Naive thymus-derived CD4-positive, alpha-beta T cell (primary cell): ENCODE measurements at regions not wholly inside any gene's neighbourhood (a gene's known extent, or its start where the extent isn't known, plus 50 kb on each side); places are given as distances from the start of the nearest gene placed in this dataset.
"Not testable (repeated sequence)": the region's sequence is repeated elsewhere in the genome, so short reads cannot be mapped to it uniquely, and the experiment has no call there.

Experiments
- ATAC-seq: fragments of 150-1000 bp; cut with Tn5 transposase; 2 replicates; pipeline ENCODE4 v1.10.0; 2021; ENCODE audit warnings: mild to moderate bottlenecking, moderate library complexity
- CTCF ChIA-PET: fragments of 350-600 bp; sonication (Branson Sonifier 250); formaldehyde crosslinking; loops from one replicate; lab custom pipeline; 2021; ENCODE audit warnings: antibody characterized with exemption; lab: Charles Lee
- POLR2A ChIA-PET: fragments of 350-600 bp; sonication (Branson Sonifier 250); formaldehyde crosslinking; loops from one replicate; lab custom pipeline; 2021; ENCODE audit warnings: antibody characterized with exemption, inconsistent platforms; lab: Charles Lee
- DNase-seq, 9 donors: peaks; one replicate each; pipeline versions ENCODE4 v3.0.0 to v3.0.0-alpha.2; 2020 to 2022; ENCODE audit warnings: mixed read lengths in 1 of 9
- H3K27ac ChIP-seq: one replicate; pipeline ENCODE4 v1.7.0; 2013; ENCODE audit warnings: mild to moderate bottlenecking, low read depth, low read length, moderate library complexity
- H3K27me3 ChIP-seq, 2 donors: one replicate each; pipeline ENCODE4 v1.7.0; 2013; ENCODE audit warnings: low read length in 2 of 2, mild to moderate bottlenecking in 2 of 2, moderate library complexity in 2 of 2; ENCODE audit not compliant: control insufficient read depth in 2 of 2, insufficient read depth in 2 of 2
- H3K36me3 ChIP-seq, 3 experiments: 1 replicate in 2 of 3; 2 replicates in 1 of 3; pipeline ENCODE4 v1.7.0; 2013; ENCODE audit warnings: low read length in 3 of 3, mild to moderate bottlenecking in 3 of 3, moderate library complexity in 1 of 3; ENCODE audit not compliant: insufficient read depth in 3 of 3, control insufficient read depth in 2 of 3
- H3K4me1 ChIP-seq, 2 donors: one replicate each; pipeline ENCODE4 v1.7.0; 2013; ENCODE audit warnings: low read length in 2 of 2, mild to moderate bottlenecking in 2 of 2, moderate library complexity in 1 of 2; ENCODE audit not compliant: control insufficient read depth in 2 of 2, insufficient read depth in 2 of 2
- H3K4me3 ChIP-seq: 2 replicates; pipeline ENCODE4 v1.7.0; 2013; ENCODE audit warnings: mild to moderate bottlenecking, low read length
- H3K9me3 ChIP-seq, 3 experiments: 1 replicate in 2 of 3; 2 replicates in 1 of 3; pipeline ENCODE4 v1.7.0; 2013; ENCODE audit warnings: low read length in 3 of 3; ENCODE audit not compliant: control insufficient read depth in 2 of 3
- H3K27ac Mint-ChIP-seq, 9 donors: one replicate each; pipeline ENCODE4 v1.8.0; 2020 to 2022; ENCODE audit warnings: mixed read lengths in 9 of 9, mild to moderate bottlenecking in 8 of 9, moderate library complexity in 5 of 9, inconsistent platforms in 2 of 9
- H3K27me3 Mint-ChIP-seq, 5 donors: one replicate each; pipeline ENCODE4 v1.8.0; 2021 to 2022; ENCODE audit warnings: mixed read lengths in 5 of 5, mild to moderate bottlenecking in 1 of 5
- H3K36me3 Mint-ChIP-seq, 5 donors: one replicate each; pipeline ENCODE4 v1.8.0; 2020 to 2022; ENCODE audit warnings: mixed read lengths in 5 of 5, mild to moderate bottlenecking in 3 of 5, inconsistent platforms in 1 of 5
- H3K4me1 Mint-ChIP-seq, 7 donors: one replicate each; pipeline ENCODE4 v1.8.0; 2020 to 2022; ENCODE audit warnings: mixed read lengths in 7 of 7, mild to moderate bottlenecking in 3 of 7, inconsistent platforms in 1 of 7
- H3K4me3 Mint-ChIP-seq, 10 donors: one replicate each; pipeline ENCODE4 v1.8.0; 2020 to 2022; ENCODE audit warnings: mild to moderate bottlenecking in 10 of 10, mixed read lengths in 10 of 10, moderate library complexity in 6 of 10, inconsistent platforms in 2 of 10
- H3K9me3 Mint-ChIP-seq, 11 donors: one replicate each; pipeline ENCODE4 v1.8.0; 2020 to 2022; ENCODE audit warnings: mixed read lengths in 11 of 11, mild to moderate bottlenecking in 4 of 11, inconsistent platforms in 1 of 11, moderate library complexity in 1 of 11
- intact Hi-C, 2 donors: fragments of 100-400 bp; cut with micrococcal nuclease; formaldehyde crosslinking; loops; one replicate each; pipeline ENCODE4 v1.15.1; 2023

GRCh38 chr10:124321433-124322089, 97.2 kb downstream of the OAT start:
- H3K9me3 ChIP-seq = no peaks in the 10 kb centered on the region
- no peaks in the 10 kb centered on the region for H3K4me1 ChIP-seq
- intact Hi-C loops = no loop called here
- no peak overlapping the region for H3K27ac ChIP-seq
- ATAC-seq (no peak), DNase-seq (no peak)
- H3K36me3 ChIP-seq = no peaks in the 10 kb centered on the region
- no peak overlapping the region for H3K4me3 ChIP-seq
- no peak overlapping the region for H3K4me3 Mint-ChIP-seq
- ChIA-PET CTCF (no interaction called here), POLR2A (interaction anchor here (0.5 kb wide), 1 partner anchor 10 kb away, joined by 3 read pairs; no protein-coding TSS in a partner anchor)
- H3K27me3 ChIP-seq = no peaks in the 10 kb centered on the region
- H3K27ac Mint-ChIP-seq = no peak overlapping the region
- H3K36me3 Mint-ChIP-seq = no peaks in the 10 kb centered on the region
- peaks cover 0 to 6% (median 0%) of the 10 kb centered on the region in 11 donors for H3K9me3 Mint-ChIP-seq
- peaks cover 0 to 6% (median 0%) of the 10 kb centered on the region in 7 donors for H3K4me1 Mint-ChIP-seq
- H3K27me3 Mint-ChIP-seq = peaks cover 0 to 3% (median 0%) of the 10 kb centered on the region in 5 donors

- DNase-seq (no peak), ATAC-seq (no peak)
- Mint-ChIP-seq H3K27me3 (peaks cover 0 to 3% (median 0%) of the 10 kb centered on the region in 5 donors), H3K27ac (no peak overlapping the region), H3K4me3 (no peak overlapping the region), H3K9me3 (peaks cover 0 to 6% (median 0%) of the 10 kb centered on the region in 11 donors), H3K4me1 (peaks cover 0 to 6% (median 0%) of the 10 kb centered on the region in 7 donors), H3K36me3 (no peaks in the 10 kb centered on the region)
- no peaks in the 10 kb centered on the region for H3K27me3 ChIP-seq
- ChIA-PET CTCF (no interaction called here), POLR2A (no interaction called here)
- no peak overlapping the region for H3K27ac ChIP-seq
- H3K4me3 ChIP-seq = no peak overlapping the region
- intact Hi-C loops = no loop called here
- H3K36me3 ChIP-seq = no peaks in the 10 kb centered on the region
- no peaks in the 10 kb centered on the region for H3K4me1 ChIP-seq
- no peaks in the 10 kb centered on the region for H3K9me3 ChIP-seq
Measured at GRCh38 chr10:124320778-124321432, 97.8 kb downstream of the OAT start.

- ChIA-PET CTCF (no interaction called here), POLR2A (no interaction called here)
- Histone ChIP-seq H3K36me3 (no peaks in the 10 kb centered on the region), H3K27me3 (no peaks in the 10 kb centered on the region), H3K4me1 (no peaks in the 10 kb centered on the region), H3K27ac (no peak overlapping the region), H3K4me3 (no peak overlapping the region), H3K9me3 (no peaks in the 10 kb centered on the region)
- Mint-ChIP-seq H3K4me3 (no peak overlapping the region), H3K4me1 (peaks cover 0 to 3% (median 0%) of the 10 kb centered on the region in 7 donors), H3K27me3 (peaks cover 0 to 4% (median 0%) of the 10 kb centered on the region in 5 donors), H3K9me3 (peaks cover 0 to 6% (median 0%) of the 10 kb centered on the region in 11 donors), H3K27ac (no peak overlapping the region), H3K36me3 (no peaks in the 10 kb centered on the region)
- intact Hi-C loops = loop anchor here in 1 of 2 donors (10.0 kb wide), 1 partner anchor 1075 kb away; no protein-coding TSS in a partner anchor
- ATAC-seq = no peak
- no peak for DNase-seq
Measured at GRCh38 chr10:124319926-124320391, 98.8 kb downstream of the OAT start.

DNA sequence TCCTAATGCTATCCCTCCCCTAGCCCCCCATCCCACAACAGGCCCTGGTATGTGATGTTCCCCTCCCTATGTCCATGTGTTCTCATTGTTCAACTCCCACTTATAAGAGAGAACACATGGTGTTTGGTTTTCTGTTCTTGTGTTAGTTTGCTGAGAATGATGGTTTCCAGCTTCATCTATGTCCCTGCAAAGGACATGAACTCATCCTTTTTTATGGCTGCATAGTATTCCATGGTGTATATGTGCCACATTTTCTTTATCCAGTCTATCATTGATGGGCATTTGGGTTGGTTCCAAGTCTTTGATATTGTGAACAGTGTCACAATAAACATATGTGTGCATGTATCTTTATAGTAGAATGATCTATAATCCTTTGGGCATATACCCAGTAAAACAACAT, 99.2 kb downstream of the OAT start:
- H3K27me3 ChIP-seq, H3K4me1 ChIP-seq, H3K4me1 Mint-ChIP-seq, H3K36me3 Mint-ChIP-seq, CTCF ChIA-PET, POLR2A ChIA-PET, H3K9me3 ChIP-seq, H3K27ac ChIP-seq, H3K27me3 Mint-ChIP-seq, DNase-seq, H3K27ac Mint-ChIP-seq, H3K9me3 Mint-ChIP-seq, H3K4me3 Mint-ChIP-seq, H3K4me3 ChIP-seq, ATAC-seq, H3K36me3 ChIP-seq: not testable (repeated sequence)
- intact Hi-C loops = loop anchor here in 1 of 2 donors (10.0 kb wide), 1 partner anchor 1075 kb away; no protein-coding TSS in a partner anchor

DNA sequence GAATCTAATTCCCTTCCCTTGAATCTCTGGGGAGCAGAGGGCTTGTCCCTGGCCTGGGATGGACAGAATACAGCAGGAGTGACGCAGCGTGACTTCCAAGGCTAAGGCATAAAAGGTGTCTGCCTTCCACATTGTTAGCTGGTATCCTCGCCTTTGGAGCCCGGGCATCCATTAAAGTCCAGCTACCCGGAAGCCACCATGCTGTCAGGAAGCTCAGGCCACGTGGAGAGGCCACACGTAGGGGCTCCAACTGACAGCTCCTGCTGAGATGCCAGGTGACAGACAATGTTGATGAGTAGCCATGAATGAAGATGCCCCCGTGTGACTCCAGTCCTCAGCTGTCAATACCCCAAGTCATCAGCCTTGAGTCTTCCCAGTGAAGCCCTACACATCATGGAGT, 99.9 kb downstream of the OAT start:
- Histone ChIP-seq H3K9me3 (no peaks in the 10 kb centered on the region), H3K36me3 (no peaks in the 10 kb centered on the region), H3K27me3 (no peaks in the 10 kb centered on the region), H3K27ac (no peak overlapping the region), H3K4me1 (no peaks in the 10 kb centered on the region), H3K4me3 (no peak overlapping the region)
- ChIA-PET CTCF (no interaction called here), POLR2A (no interaction called here)
- Mint-ChIP-seq H3K27me3 (peaks cover 0 to 6% (median 0%) of the 10 kb centered on the region in 5 donors), H3K36me3 (no peaks in the 10 kb centered on the region), H3K4me1 (peaks cover 0 to 3% (median 0%) of the 10 kb centered on the region in 7 donors), H3K27ac (no peak overlapping the region), H3K4me3 (no peak overlapping the region), H3K9me3 (peaks cover 0 to 6% (median 2%) of the 10 kb centered on the region in 11 donors)
- intact Hi-C loops = loop anchor here in 1 of 2 donors (10.0 kb wide), 1 partner anchor 1076 kb away; no protein-coding TSS in a partner anchor
- DNase-seq (no peak), ATAC-seq (no peak)

GRCh38 chr10:124318076-124318475, 100.6 kb downstream of the OAT start:
- Mint-ChIP-seq H3K4me1 (peaks cover 0 to 1% (median 0%) of the 10 kb centered on the region in 7 donors), H3K36me3 (no peaks in the 10 kb centered on the region), H3K27ac (no peak overlapping the region), H3K4me3 (no peak overlapping the region), H3K27me3 (peaks cover 0 to 6% (median 2%) of the 10 kb centered on the region in 5 donors), H3K9me3 (peaks cover 0 to 8% (median 2%) of the 10 kb centered on the region in 11 donors)
- ChIA-PET POLR2A (no interaction called here), CTCF (no interaction called here)
- Histone ChIP-seq H3K9me3 (no peaks in the 10 kb centered on the region), H3K27ac (no peak overlapping the region), H3K4me1 (no peaks in the 10 kb centered on the region), H3K36me3 (no peaks in the 10 kb centered on the region), H3K27me3 (no peaks in the 10 kb centered on the region), H3K4me3 (no peak overlapping the region)
- no peak for ATAC-seq
- DNase-seq = no peak
- intact Hi-C loops = loop anchor here in 1 of 2 donors (10.0 kb wide), 1 partner anchor 1077 kb away; no protein-coding TSS in a partner anchor
